ENCODE measurements at regions not wholly inside any gene's neighbourhood (a gene's known extent, or its start where the extent isn't known, plus 50 kb on each side); places are given as distances from the start of the nearest gene placed in this dataset.

DNA sequence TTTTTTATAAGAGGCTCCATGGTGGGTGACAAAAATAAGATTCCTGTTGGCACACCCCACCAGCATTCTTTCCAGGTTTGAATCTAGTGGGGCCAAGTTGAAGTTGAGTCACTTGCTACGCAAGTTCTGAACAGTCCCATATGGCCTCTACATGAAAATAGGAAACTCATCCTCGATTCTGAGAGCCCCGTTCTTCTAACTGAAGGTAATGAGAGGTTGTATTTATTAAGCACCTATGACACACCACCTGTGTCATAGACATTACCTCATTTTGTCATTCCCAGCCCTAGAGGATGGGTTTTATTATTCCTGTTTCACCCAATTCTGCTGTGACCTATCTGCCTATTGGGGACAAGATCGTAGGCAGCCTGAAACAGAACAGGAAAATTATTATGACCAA is 131.7 kb downstream of the ACTL7B start:
- H3K4me3 Mint-ChIP-seq, result no peak overlapping the region
- no peaks in the 10 kb centered on the region for H3K36me3 Mint-ChIP-seq
- no peaks in the 10 kb centered on the region for H3K4me1 Mint-ChIP-seq
- H3K27ac Mint-ChIP-seq, result no peak overlapping the region
- DNase-seq, result no peak
- H3K9me3 Mint-ChIP-seq (ENCODE audit: low read depth), result no peaks in the 10 kb centered on the region
- no peaks in the 10 kb centered on the region for H3K27me3 Mint-ChIP-seq
- ATAC-seq, result no peak
- CTCF ChIA-PET, result no interaction called here

DNA sequence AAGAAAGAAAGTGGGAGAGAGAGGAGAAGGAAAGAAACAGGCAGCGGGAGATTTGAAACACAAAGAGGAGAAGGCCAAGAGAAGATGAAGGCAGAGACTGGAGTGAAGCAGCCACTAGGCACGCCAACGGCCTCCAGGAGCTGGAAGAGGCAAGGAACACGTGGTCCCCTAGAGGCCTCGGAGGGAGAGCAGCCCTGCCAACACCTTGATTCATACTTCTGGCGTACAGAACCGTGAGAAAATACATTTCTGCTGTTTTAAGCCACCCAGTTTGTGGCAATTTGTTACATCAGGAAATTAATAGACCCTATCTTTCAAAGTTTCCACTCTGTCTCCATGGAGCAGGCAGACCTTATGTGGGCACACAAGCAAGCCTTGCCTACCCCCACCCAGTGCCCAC is 133.4 kb downstream of the ACTL7B start:
- no peaks in the 10 kb centered on the region for H3K4me1 Mint-ChIP-seq
- no peaks in the 10 kb centered on the region for H3K9me3 Mint-ChIP-seq (ENCODE audit: low read depth)
- CTCF ChIA-PET, result no interaction called here
- ATAC-seq (no peak), DNase-seq (no peak)
- no peaks in the 10 kb centered on the region for H3K27me3 Mint-ChIP-seq
- H3K4me3 Mint-ChIP-seq, result no peak overlapping the region
- H3K36me3 Mint-ChIP-seq, result no peaks in the 10 kb centered on the region
- H3K27ac Mint-ChIP-seq, result no peak overlapping the region

DNA sequence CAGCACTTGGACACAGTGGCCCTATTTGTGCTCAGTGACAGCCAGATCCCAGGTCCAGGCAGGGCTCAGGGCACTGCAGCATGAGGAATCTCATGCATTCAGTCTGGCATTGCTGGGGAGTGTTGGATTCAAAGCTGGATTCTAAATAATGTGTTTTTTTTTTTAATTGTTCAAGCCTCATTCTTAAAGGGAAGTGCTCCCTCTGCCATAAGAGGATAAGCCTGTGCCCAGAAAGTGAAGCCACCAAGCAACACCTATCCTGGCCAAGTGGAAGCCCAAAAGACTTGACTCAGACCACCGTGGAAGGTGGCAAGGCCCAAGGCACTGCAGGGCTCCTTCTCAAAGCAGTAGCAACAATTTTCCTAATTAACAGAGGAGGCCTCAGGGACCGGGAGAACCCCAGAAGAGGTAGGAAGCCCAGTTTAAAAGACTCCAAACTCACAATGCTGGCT is 135.6 kb downstream of the ACTL7B start:
- H3K4me3 Mint-ChIP-seq, result no peak overlapping the region
- DNase-seq, result no peak
- H3K27me3 Mint-ChIP-seq, result no peaks in the 10 kb centered on the region
- CTCF ChIA-PET, result no interaction called here
- H3K4me1 Mint-ChIP-seq, result no peaks in the 10 kb centered on the region
- H3K36me3 Mint-ChIP-seq, result no peaks in the 10 kb centered on the region
- no peaks in the 10 kb centered on the region for H3K9me3 Mint-ChIP-seq (ENCODE audit: low read depth)
- no peak overlapping the region for H3K27ac Mint-ChIP-seq
- no peak for ATAC-seq

DNA sequence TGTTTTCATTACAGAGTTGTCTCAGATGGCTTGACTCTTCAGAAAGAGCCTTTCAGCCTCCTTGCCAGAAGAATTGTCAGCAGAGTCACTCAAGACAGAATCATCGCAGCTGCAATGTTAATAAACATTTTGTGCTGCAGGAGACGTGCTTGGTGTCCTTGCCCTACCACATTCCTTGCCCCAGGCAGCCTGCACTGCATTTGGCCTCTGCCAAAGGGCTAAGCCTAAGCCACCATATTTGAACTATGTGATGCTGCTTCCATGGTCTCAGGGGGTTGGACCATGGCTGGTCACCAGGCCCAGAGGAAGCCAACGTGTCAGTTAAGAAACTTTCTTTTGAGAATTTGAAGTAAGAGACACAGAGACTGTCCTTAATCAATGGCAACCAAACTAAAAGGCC is 145.4 kb downstream of the ACTL7B start:
- H3K36me3 Mint-ChIP-seq, result no peaks in the 10 kb centered on the region
- no peak for ATAC-seq
- peaks cover 2% of the 10 kb centered on the region for H3K9me3 Mint-ChIP-seq (ENCODE audit: low read depth)
- no peak overlapping the region for H3K4me3 Mint-ChIP-seq
- H3K27ac Mint-ChIP-seq, result no peak overlapping the region
- no peaks in the 10 kb centered on the region for H3K27me3 Mint-ChIP-seq
- no peak for DNase-seq
- no peaks in the 10 kb centered on the region for H3K4me1 Mint-ChIP-seq
- CTCF ChIA-PET, result no interaction called here

DNA sequence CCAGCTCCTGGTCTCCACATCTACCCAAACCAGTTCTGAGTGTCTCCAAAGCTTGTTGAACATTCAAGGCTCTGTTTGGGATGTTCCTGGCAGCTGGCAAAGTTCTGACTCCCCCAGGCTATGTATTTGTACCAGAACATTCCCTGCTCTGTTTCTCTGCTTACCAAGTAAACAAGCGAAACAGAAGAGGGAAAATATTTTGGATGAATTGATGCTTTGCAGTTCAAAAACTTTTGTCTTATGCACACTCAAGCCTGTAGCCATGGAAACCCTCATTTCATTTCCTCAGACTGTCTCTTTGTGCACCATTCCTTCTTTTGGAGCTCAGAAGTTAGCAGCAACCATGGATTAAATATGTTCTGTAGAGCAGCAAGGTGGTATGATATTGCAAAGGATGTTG is 145.8 kb downstream of the ACTL7B start:
- H3K4me3 Mint-ChIP-seq, result no peak overlapping the region
- CTCF ChIA-PET, result no interaction called here
- no peaks in the 10 kb centered on the region for H3K4me1 Mint-ChIP-seq
- H3K27ac Mint-ChIP-seq, result no peak overlapping the region
- peaks cover 2% of the 10 kb centered on the region for H3K9me3 Mint-ChIP-seq (ENCODE audit: low read depth)
- ATAC-seq (no peak), DNase-seq (no peak)
- no peaks in the 10 kb centered on the region for H3K36me3 Mint-ChIP-seq
- H3K27me3 Mint-ChIP-seq, result no peaks in the 10 kb centered on the region

DNA sequence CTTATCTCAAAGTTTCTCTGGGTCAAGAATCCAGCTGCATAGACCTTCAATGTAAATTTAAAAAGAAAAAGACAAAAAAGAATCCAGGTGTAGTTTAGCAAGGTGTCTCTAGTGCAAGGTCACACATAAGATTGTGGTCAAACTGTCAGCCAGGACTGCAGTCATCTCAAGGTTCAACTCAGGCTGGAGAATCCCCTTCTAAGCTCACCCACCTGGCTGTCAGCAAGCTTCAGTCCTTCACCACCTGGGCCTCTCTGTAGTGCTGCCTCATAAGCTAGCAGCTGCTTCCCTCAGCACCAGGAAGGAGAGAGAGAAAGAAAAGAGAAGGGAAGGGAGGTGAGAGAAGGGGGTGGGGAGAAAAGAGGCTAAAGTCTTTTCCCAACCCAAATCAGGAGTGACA is 146.7 kb downstream of the ACTL7B start:
- CTCF ChIA-PET, result no interaction called here
- H3K9me3 Mint-ChIP-seq (ENCODE audit: low read depth), result peaks cover 2% of the 10 kb centered on the region
- no peak for ATAC-seq

DNA sequence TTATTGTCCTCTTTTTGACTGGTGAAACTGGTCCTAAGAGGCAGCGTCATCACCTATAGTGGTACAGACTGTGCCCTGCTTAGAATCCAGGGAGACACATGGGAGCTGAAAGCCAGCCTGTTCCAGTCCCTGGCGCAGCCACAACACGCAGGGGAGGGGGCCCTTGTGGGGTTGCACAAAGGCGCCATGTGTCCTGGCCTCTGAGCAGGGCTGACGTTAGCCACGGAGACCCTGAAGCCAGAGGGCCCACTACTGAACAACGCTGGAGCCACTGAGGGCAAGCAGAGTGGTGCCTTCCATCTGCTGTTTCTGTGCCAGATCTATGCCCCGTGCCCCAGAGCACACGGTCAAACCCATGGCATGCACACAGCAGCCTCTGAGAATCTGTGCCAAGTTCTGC is 147.3 kb downstream of the ACTL7B start:
- Mint-ChIP-seq H3K27me3 (no peaks in the 10 kb centered on the region), H3K9me3 (ENCODE audit: low read depth) (peaks cover 2% of the 10 kb centered on the region), H3K4me1 (no peaks in the 10 kb centered on the region), H3K36me3 (no peaks in the 10 kb centered on the region), H3K4me3 (no peak overlapping the region), H3K27ac (no peak overlapping the region)
- ATAC-seq (no peak), DNase-seq (no peak)
- CTCF ChIA-PET, result no interaction called here

More for the DNA sequence above, 146.7 kb downstream of the ACTL7B start:
- no peaks in the 10 kb centered on the region for H3K4me1 Mint-ChIP-seq
- H3K36me3 Mint-ChIP-seq, result no peaks in the 10 kb centered on the region
- no peaks in the 10 kb centered on the region for H3K27me3 Mint-ChIP-seq
- no peak for DNase-seq
- H3K4me3 Mint-ChIP-seq, result no peak overlapping the region
- H3K27ac Mint-ChIP-seq, result no peak overlapping the region

DNA sequence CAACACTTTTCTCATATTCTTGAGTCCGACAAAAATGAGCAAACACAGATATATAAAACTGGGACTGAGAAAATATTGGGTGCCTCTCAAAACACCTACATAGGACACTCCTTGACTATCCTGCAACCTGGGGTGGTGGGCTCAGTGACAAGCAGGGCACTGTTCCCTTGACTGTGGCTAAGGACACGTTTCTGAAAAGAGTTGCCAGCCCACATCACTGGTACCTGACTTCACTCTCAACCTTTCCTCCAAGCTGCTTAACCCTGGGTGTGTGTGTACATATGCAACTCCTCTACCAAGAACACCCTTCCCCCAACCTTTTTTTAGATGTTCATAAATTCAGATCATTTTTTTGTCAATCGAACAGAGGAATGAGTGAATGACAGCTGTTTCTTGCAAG is 148.7 kb downstream of the ACTL7B start:
- H3K27ac Mint-ChIP-seq, result no peak overlapping the region
- no peak overlapping the region for H3K4me3 Mint-ChIP-seq
- no peak for DNase-seq
- no peaks in the 10 kb centered on the region for H3K9me3 Mint-ChIP-seq (ENCODE audit: low read depth)
- no peaks in the 10 kb centered on the region for H3K27me3 Mint-ChIP-seq
- CTCF ChIA-PET, result no interaction called here
- ATAC-seq, result no peak
- no peaks in the 10 kb centered on the region for H3K4me1 Mint-ChIP-seq
- H3K36me3 Mint-ChIP-seq, result no peaks in the 10 kb centered on the region

DNA sequence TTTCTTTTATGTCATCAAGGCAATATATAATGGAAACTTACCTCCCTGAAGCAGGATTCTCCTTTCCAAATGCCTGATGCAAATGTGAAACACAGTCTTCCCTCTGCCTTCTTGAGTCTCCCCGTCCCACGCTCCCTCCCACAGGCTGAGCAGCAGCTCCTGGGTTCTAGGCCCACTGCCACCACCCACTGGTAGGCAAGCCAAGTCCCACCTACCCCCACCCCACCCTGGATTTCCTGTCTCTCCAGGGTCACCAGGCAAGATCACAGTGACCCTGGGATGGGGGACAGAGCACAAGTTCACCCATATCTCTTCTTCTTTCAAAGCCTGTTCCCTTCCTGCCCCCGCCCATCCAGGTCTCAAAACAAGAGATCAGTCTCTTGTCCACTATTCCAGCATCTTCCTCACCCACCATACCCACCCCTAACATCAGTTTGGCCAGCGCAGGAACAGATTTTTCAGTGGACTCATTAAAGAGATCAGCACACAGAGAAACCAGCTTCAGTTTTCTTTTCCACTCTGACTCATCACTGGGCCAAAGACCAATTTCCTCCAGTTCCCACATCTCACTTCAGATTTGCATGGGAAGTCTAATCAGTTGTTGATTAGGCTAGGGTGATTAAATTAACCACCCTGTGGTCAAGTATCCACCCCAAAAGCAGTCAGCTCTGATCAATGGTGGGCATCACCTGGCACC is 151.5 kb downstream of the ACTL7B start:
- DNase-seq, result no peak
- CTCF ChIA-PET, result no interaction called here
- no peaks in the 10 kb centered on the region for H3K36me3 Mint-ChIP-seq
- no peaks in the 10 kb centered on the region for H3K9me3 Mint-ChIP-seq (ENCODE audit: low read depth)
- no peaks in the 10 kb centered on the region for H3K4me1 Mint-ChIP-seq
- no peak for ATAC-seq
- H3K27me3 Mint-ChIP-seq, result no peaks in the 10 kb centered on the region
- no peak overlapping the region for H3K27ac Mint-ChIP-seq
- no peak overlapping the region for H3K4me3 Mint-ChIP-seq

DNA sequence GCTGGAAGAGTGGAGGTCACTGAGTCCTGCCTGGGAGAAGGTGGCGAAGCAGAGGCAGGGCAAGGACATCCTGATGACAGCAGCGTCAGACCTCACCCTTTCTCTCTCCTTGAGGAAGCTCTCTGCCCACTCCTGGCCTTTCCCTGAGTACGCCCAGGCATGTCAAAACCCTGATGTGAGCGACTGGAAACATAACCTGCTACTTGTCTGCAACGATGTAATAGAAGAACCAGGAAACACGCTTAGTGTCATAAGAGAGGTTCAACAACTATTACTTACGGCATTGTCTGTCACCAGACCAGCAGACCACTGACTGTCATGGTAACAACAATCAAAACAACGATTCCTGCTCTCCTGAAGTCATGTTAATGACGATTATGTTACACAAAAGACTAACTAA is 152.4 kb downstream of the ACTL7B start:
- no peaks in the 10 kb centered on the region for H3K9me3 Mint-ChIP-seq (ENCODE audit: low read depth)
- H3K27me3 Mint-ChIP-seq, result no peaks in the 10 kb centered on the region
- CTCF ChIA-PET, result no interaction called here
- H3K4me1 Mint-ChIP-seq, result no peaks in the 10 kb centered on the region
- no peak overlapping the region for H3K4me3 Mint-ChIP-seq
- ATAC-seq (no peak), DNase-seq (no peak)
- no peak overlapping the region for H3K27ac Mint-ChIP-seq
- H3K36me3 Mint-ChIP-seq, result no peaks in the 10 kb centered on the region

DNA sequence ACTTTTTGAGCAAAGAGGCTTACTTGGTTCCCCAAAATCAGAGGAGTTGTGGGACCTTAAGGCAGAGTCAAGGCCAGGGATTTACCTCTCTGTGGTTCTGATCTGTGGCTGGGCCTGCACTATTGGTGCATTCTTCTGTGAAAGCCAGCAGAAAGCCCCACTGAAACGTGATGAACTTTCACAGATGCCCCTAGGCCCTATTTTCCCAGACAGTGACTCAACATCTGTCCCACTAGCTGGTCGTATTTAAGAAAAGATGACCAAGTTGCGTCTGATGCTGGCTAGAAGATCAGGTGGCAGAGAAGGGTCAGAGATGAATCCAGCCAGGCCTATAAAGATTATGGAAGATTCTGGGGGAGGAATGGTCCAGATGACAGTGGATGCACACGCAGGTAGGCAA is 153.1 kb downstream of the ACTL7B start:
- no peak overlapping the region for H3K4me3 Mint-ChIP-seq
- H3K36me3 Mint-ChIP-seq, result no peaks in the 10 kb centered on the region
- H3K4me1 Mint-ChIP-seq, result no peaks in the 10 kb centered on the region
- H3K9me3 Mint-ChIP-seq (ENCODE audit: low read depth), result no peaks in the 10 kb centered on the region
- ATAC-seq, result no peak
- no peaks in the 10 kb centered on the region for H3K27me3 Mint-ChIP-seq
- CTCF ChIA-PET, result no interaction called here
- no peak overlapping the region for H3K27ac Mint-ChIP-seq
- DNase-seq, result no peak

DNA sequence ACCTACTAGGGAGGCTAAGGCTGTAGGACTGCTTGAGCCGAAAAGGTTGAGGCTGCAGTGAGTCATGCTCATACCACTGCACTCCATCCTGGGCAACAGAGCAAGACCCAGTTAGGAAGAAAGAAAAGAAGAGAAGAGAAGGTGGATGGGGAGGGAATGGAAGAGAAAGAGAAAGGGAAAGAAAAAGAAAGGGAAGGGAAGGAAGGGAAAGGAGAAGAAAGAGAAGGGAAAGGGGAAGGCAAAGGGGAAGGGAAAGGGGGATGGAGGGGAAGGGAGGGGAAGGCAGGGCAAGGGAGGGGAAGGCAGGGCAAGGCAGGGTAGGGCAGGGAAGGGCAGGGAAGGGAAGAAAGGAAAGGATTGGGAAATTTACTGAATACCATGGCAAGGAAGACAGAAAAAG is 157.0 kb downstream of the ACTL7B start:
- DNase-seq (no peak), ATAC-seq (no peak)
- H3K27me3 Mint-ChIP-seq, result no peaks in the 10 kb centered on the region
- H3K36me3 Mint-ChIP-seq, result no peaks in the 10 kb centered on the region
- no peak overlapping the region for H3K4me3 Mint-ChIP-seq
- peaks cover 7% of the 10 kb centered on the region for H3K9me3 Mint-ChIP-seq (ENCODE audit: low read depth)
- no peak overlapping the region for H3K27ac Mint-ChIP-seq
- no peaks in the 10 kb centered on the region for H3K4me1 Mint-ChIP-seq
- CTCF ChIA-PET, result no interaction called here

DNA sequence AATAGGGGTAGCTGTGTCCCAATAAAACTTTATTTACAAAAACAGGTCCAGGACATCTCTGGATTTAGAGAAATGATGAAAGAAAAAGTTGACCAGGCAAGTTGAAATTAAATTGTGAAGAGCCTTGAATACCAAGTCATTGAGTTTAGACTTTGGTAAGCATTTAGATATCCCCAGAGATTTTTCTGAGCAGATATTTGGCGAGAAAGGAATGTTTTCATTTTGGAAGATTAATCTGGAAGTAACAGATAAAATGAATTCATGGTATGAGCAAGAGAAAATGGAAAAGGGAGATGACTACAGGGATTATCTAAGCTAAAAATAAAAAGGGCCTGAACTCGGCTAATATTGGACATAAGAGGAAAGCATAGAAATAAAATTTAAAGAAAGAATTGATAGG is 157.6 kb downstream of the ACTL7B start:
- H3K4me1 Mint-ChIP-seq, result no peaks in the 10 kb centered on the region
- no peaks in the 10 kb centered on the region for H3K36me3 Mint-ChIP-seq
- ATAC-seq (no peak), DNase-seq (no peak)
- H3K9me3 Mint-ChIP-seq (ENCODE audit: low read depth), result peaks cover 7% of the 10 kb centered on the region
- no peak overlapping the region for H3K4me3 Mint-ChIP-seq
- H3K27me3 Mint-ChIP-seq, result no peaks in the 10 kb centered on the region
- no peak overlapping the region for H3K27ac Mint-ChIP-seq
- CTCF ChIA-PET, result no interaction called here

DNA sequence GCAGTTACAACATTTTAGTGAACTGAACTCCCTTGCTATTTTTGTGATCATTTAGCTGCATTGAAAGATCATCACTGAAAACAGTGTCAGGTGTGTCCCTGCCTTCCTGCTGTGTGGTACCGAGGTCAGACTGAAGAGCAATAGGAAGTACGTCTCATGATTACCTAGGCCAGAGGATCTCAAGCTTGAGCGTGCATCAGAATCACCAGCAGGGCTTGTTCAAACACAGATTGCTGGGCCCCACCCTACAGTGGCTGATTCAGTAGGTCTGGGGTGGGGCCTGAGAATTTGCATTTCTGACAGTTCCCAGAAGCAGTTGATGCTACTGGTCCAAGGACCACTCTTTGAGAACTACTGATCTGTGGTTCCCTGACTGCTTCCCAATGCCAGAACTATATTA is 159.6 kb downstream of the ACTL7B start:
- no peaks in the 10 kb centered on the region for H3K36me3 Mint-ChIP-seq
- H3K27me3 Mint-ChIP-seq, result no peaks in the 10 kb centered on the region
- DNase-seq (no peak), ATAC-seq (no peak)
- no peak overlapping the region for H3K27ac Mint-ChIP-seq
- H3K4me3 Mint-ChIP-seq, result no peak overlapping the region
- CTCF ChIA-PET, result no interaction called here
- no peaks in the 10 kb centered on the region for H3K4me1 Mint-ChIP-seq
- H3K9me3 Mint-ChIP-seq (ENCODE audit: low read depth), result peaks cover 7% of the 10 kb centered on the region

DNA sequence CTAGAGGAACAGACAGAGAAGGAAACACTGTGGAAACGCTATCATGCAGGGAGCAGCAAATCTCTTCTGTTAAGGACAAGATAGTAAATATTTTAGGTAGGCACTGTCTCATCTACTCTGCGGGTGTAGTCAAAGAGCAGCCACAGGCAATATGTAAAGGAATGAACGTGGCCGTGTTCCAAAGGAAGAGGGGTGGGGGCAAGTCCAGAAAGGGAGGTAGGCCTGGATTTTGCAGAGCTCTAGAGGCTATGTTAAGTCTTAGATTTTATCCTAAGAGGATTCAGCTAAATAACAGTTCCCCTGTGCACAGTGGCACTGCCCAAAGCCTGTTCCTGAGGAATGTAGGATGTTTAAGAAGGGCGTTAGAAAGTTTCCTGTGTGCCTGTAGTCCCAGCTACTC is 161.6 kb downstream of the ACTL7B start:
- H3K27me3 Mint-ChIP-seq, result no peaks in the 10 kb centered on the region
- CTCF ChIA-PET, result no interaction called here
- peaks cover 7% of the 10 kb centered on the region for H3K9me3 Mint-ChIP-seq (ENCODE audit: low read depth)
- H3K4me3 Mint-ChIP-seq, result no peak overlapping the region
- ATAC-seq, result no peak
- no peak for DNase-seq
- no peaks in the 10 kb centered on the region for H3K4me1 Mint-ChIP-seq
- H3K27ac Mint-ChIP-seq, result no peak overlapping the region
- H3K36me3 Mint-ChIP-seq, result no peaks in the 10 kb centered on the region
